ENCODE measurements at regions not wholly inside any gene's neighbourhood (a gene's known extent, or its start where the extent isn't known, plus 50 kb on each side); places are given as distances from the start of the nearest gene placed in this dataset.

DNA sequence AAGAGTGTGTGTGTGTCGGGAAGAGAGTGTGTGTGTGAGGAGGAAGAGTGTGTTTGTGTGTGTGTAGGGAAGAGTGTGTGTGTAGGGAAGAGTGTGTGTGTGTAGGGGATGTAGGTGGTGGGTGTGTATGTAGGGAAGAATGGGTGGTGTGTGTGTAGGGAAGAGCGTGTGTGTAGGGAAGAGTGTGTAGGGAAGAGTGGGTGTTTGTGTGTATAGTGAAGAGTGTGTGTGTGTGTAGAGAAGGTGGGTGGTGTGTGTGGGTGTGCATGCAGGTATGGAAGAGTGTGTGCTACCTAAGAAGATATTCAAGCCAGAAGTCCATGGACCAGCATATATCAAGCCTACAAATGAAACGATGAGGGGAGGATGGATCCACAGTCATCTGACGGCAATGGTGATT is 265.8 kb downstream of the FGF9 start:
- H3K4me3 ChIP-seq (ENCODE audit: low read depth, low read length), result no peak overlapping the region
- TF ChIP-seq, protein P1, sequence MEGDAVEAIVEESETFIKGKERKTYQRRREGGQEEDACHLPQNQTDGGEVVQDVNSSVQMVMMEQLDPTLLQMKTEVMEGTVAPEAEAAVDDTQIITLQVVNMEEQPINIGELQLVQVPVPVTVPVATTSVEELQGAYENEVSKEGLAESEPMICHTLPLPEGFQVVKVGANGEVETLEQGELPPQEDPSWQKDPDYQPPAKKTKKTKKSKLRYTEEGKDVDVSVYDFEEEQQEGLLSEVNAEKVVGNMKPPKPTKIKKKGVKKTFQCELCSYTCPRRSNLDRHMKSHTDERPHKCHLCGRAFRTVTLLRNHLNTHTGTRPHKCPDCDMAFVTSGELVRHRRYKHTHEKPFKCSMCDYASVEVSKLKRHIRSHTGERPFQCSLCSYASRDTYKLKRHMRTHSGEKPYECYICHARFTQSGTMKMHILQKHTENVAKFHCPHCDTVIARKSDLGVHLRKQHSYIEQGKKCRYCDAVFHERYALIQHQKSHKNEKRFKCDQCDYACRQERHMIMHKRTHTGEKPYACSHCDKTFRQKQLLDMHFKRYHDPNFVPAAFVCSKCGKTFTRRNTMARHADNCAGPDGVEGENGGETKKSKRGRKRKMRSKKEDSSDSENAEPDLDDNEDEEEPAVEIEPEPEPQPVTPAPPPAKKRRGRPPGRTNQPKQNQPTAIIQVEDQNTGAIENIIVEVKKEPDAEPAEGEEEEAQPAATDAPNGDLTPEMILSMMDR (IDR thresholded peaks at IDR 0.05; ENCODE audit: low read depth, low read length), result no peak

GRCh38 chr13:21938168-21938567 is 267.3 kb downstream of the FGF9 start:
- no peak overlapping the region for H3K4me3 ChIP-seq (ENCODE audit: low read depth, low read length)

DNA sequence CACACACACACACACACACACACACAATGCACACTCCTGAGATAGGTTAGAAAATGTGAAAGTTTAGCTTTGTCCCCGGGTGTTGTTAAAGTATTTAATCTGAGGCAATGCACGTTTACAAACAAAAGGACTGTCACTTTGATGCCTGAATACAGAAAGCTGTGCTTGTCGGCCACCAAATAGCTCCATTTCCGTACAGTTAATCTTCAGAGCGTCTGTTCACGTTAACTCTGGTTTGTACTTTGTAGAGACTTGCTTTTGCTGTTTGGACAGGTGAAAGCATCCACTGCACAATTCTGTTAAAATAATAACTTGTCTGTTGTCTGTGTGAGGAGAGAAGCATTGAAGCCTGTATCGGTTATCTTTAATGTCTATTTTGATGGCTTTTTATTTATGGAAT is 267.8 kb downstream of the FGF9 start:
- TF ChIP-seq, protein P1 (IDR thresholded peaks at IDR 0.05; ENCODE audit: low read depth, low read length), result no peak
- H3K4me3 ChIP-seq (ENCODE audit: low read depth, low read length), result no peak overlapping the region

More at GRCh38 chr13:21938168-21938567, 267.3 kb downstream of the FGF9 start:
- TF ChIP-seq, protein P1 (IDR thresholded peaks at IDR 0.05; ENCODE audit: low read depth, low read length), result no peak

DNA sequence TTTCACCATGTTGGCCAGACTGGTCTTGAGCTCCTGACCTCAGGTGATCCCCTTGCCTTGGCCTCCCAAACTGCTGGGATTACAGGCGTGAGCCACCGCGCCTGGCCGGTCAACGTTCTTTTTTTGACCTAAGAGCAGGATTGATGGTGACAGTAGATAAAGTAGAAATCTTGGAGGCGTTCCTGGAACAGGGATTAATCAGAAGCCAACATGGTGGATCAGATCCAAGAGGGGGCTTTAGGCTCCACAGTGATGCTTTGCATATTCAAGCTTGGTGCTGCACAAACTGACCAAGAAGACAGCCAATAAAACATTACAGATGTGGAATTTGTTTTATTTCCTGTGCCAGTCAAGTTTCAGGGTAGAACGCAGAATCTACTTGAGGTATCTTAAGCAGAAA is 271.2 kb downstream of the FGF9 start:
- TF ChIP-seq, protein P1 (IDR thresholded peaks at IDR 0.05; ENCODE audit: low read depth, low read length), result no peak
- H3K4me3 ChIP-seq (ENCODE audit: low read depth, low read length), result no peak overlapping the region

DNA sequence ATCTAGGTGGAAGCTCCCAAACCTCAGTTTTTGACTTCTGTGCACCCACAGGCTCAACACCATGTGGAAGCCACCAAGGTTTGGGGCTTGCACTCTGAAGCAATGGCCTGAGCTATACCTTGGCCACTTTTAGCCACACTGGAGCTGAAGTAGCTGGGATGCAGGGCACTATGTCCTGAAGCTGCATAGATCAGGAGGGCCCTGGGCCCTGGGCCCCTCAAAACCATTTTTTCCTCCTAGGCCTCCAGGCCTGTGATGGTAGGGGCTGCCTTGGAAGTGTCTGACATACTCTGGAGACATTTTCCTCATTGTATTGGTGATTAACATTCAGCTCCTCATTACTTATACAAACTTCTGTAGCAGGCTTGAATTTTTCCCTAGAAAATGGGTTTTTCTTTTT is 273.7 kb downstream of the FGF9 start:
- TF ChIP-seq, protein P1 (IDR thresholded peaks at IDR 0.05; ENCODE audit: low read depth, low read length), result no peak
- no peak overlapping the region for H3K4me3 ChIP-seq (ENCODE audit: low read depth, low read length)

DNA sequence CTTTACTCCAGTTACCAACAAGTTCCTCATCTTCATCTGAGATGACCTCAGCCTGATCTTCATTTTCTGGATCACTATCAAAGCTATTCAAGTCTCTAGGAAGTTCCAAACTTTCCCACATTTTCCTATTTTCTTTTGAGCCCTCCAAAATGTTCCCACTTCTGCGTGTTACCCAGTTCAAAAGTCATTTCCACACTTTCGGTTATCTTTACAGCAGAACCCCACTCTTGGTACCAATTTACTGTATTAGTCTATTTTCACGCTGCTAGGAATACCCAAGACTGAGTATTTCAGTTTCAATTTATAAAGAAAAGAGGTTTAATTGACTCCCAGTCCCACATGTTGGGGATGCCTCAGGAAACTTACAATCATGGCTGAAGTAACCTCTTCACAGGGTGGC is 274.3 kb downstream of the FGF9 start:
- TF ChIP-seq, protein P1 (IDR thresholded peaks at IDR 0.05; ENCODE audit: low read depth, low read length), result no peak
- no peak overlapping the region for H3K4me3 ChIP-seq (ENCODE audit: low read depth, low read length)

GRCh38 chr13:21946964-21947363 is 276.1 kb downstream of the FGF9 start:
- TF ChIP-seq, protein P1 (IDR thresholded peaks at IDR 0.05; ENCODE audit: low read depth, low read length), result no peak
- no peak overlapping the region for H3K4me3 ChIP-seq (ENCODE audit: low read depth, low read length)

All from WI38 (cell line).